PC-9 (cell line): ENCODE measurements at regions not wholly inside any gene's neighbourhood (a gene's known extent, or its start where the extent isn't known, plus 50 kb on each side); places are given as distances from the start of the nearest gene placed in this dataset.

Source experiments
- BruUV-seq: library from RNA; stranded (reverse); fragments of 400-500 nt; replicated peaks from 2 replicates; lab custom pipeline; 2021; lab: Mats Ljungman, UMichigan
- CTCF ChIA-PET: fragments of 300-600 bp; sonication (Branson Sonifier 250); formaldehyde crosslinking; loops from one replicate; lab custom pipeline; 2022; ENCODE audit warnings: antibody characterized with exemption; lab: Charles Lee
- POLR2A ChIA-PET: fragments of 300-600 bp; sonication (Branson Sonifier 250); formaldehyde crosslinking; loops from one replicate; lab custom pipeline; 2022; ENCODE audit warnings: antibody characterized with exemption; ENCODE audit not compliant: unreplicated experiment; lab: Charles Lee
- DNase-seq, 2 experiments: peaks; one replicate each; pipeline versions ENCODE4 v3.0.0 to v3.0.0-alpha.2; 2015 to 2022; ENCODE audit warnings: mixed read lengths in 1 of 2
- H2AFZ ChIP-seq: fragments of 200-600 bp; sonication (generic); 2 replicates; pipeline ENCODE4 v1.8.1; 2017; ENCODE audit warnings: antibody characterized with exemption
- H3F3A ChIP-seq: fragments of 200-600 bp; sonication (generic); 2 replicates; pipeline ENCODE4 v1.8.1; 2017; ENCODE audit warnings: antibody characterized with exemption, mild to moderate bottlenecking, low read depth; ENCODE audit not compliant: insufficient read depth
- H3K27ac ChIP-seq: fragments of 200-600 bp; sonication (generic); 2 replicates; pipeline ENCODE4 v1.6.1; 2016; ENCODE audit warnings: mixed run types
- H3K27me3 ChIP-seq: fragments of 200-600 bp; sonication (generic); 2 replicates; pipeline ENCODE4 v1.6.1; 2016; ENCODE audit warnings: low read depth, mixed run types; ENCODE audit not compliant: insufficient read depth
- H3K36me3 ChIP-seq: fragments of 200-600 bp; sonication (generic); 2 replicates; pipeline ENCODE4 v1.6.1; 2016; ENCODE audit warnings: low read depth, mixed run types
- H3K4me1 ChIP-seq: fragments of 200-600 bp; sonication (generic); replicated peaks from 2 replicates; pipeline ENCODE4 v1.6.1; 2016; ENCODE audit warnings: mixed run types; ENCODE audit not compliant: insufficient read depth
- H3K4me2 ChIP-seq: fragments of 200-600 bp; sonication (generic); 2 replicates; pipeline ENCODE4 v1.6.1; 2017; ENCODE audit warnings: mixed run types
- H3K4me3 ChIP-seq: fragments of 200-600 bp; sonication (generic); 2 replicates; pipeline ENCODE4 v1.6.1; 2016; ENCODE audit warnings: mixed run types
- H3K79me2 ChIP-seq: fragments of 200-600 bp; sonication (generic); 2 replicates; pipeline ENCODE4 v1.6.1; 2017; ENCODE audit warnings: low read depth, mixed run types
- H3K9me2 ChIP-seq: fragments of 200-600 bp; sonication (generic); 2 replicates; pipeline ENCODE4 v1.8.1; 2017; ENCODE audit warnings: mild to moderate bottlenecking; ENCODE audit not compliant: insufficient read depth
- H3K9me3 ChIP-seq: fragments of 200-600 bp; sonication (generic); 2 replicates; pipeline ENCODE4 v1.8.1; 2016; ENCODE audit warnings: low read depth; ENCODE audit not compliant: insufficient read depth
- H4K20me1 ChIP-seq: fragments of 200-600 bp; sonication (generic); 2 replicates; pipeline ENCODE4 v1.8.1; 2017; ENCODE audit not compliant: insufficient read depth
- EZH2 ChIP-seq: fragments of 200-600 bp; sonication (generic); IDR thresholded peaks from 2 replicates; pipeline ENCODE4 v1.8.0; 2017; ENCODE audit warnings: antibody characterized with exemption, low read depth
- intact Hi-C: fragments of 100-400 bp; cut with micrococcal nuclease; formaldehyde crosslinking; loops from one replicate; pipeline ENCODE4 v1.10.0; 2022; ENCODE audit not compliant: unreplicated experiment
- TF ChIP-seq, protein P1 (sequence below): fragments of 200-600 bp; sonication (generic); conservative IDR thresholded peaks from 2 replicates; pipeline ENCODE4 v1.6.1; 2017; ENCODE audit warnings: mixed run types, antibody characterized with exemption, mild to moderate bottlenecking, moderate library complexity

- Histone ChIP-seq H3K4me1 (no peaks in the 10 kb centered on the region), H3F3A (no peaks in the 10 kb centered on the region), H3K4me2 (no peak overlapping the region), H3K27me3 (no peaks in the 10 kb centered on the region), H3K27ac (no peak overlapping the region), H3K36me3 (no peaks in the 10 kb centered on the region), H2AFZ (no peak overlapping the region), H3K9me2 (no peaks in the 10 kb centered on the region), H3K79me2 (no peaks in the 10 kb centered on the region), H3K4me3 (no peak overlapping the region), H4K20me1 (no peaks in the 10 kb centered on the region), H3K9me3 (no peaks in the 10 kb centered on the region)
- ChIA-PET POLR2A (no interaction called here), CTCF (no interaction called here)
- BruUV-seq: no TSS peak
- intact Hi-C loops: no loop called here
- no peak for DNase-seq
- no peak for TF ChIP-seq EZH2
- TF ChIP-seq, protein P1, sequence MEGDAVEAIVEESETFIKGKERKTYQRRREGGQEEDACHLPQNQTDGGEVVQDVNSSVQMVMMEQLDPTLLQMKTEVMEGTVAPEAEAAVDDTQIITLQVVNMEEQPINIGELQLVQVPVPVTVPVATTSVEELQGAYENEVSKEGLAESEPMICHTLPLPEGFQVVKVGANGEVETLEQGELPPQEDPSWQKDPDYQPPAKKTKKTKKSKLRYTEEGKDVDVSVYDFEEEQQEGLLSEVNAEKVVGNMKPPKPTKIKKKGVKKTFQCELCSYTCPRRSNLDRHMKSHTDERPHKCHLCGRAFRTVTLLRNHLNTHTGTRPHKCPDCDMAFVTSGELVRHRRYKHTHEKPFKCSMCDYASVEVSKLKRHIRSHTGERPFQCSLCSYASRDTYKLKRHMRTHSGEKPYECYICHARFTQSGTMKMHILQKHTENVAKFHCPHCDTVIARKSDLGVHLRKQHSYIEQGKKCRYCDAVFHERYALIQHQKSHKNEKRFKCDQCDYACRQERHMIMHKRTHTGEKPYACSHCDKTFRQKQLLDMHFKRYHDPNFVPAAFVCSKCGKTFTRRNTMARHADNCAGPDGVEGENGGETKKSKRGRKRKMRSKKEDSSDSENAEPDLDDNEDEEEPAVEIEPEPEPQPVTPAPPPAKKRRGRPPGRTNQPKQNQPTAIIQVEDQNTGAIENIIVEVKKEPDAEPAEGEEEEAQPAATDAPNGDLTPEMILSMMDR: no peak
Measured at GRCh38 chr5:164869325-164869724, 1363.9 kb downstream of the MAT2B start.

- Histone ChIP-seq H3K4me3 (no peak overlapping the region), H3K9me2 (no peaks in the 10 kb centered on the region), H3K4me2 (no peak overlapping the region), H3F3A (no peaks in the 10 kb centered on the region), H3K27me3 (no peaks in the 10 kb centered on the region), H3K4me1 (no peaks in the 10 kb centered on the region), H3K27ac (no peak overlapping the region), H3K79me2 (no peaks in the 10 kb centered on the region), H2AFZ (no peak overlapping the region), H3K36me3 (no peaks in the 10 kb centered on the region), H3K9me3 (no peaks in the 10 kb centered on the region), H4K20me1 (no peaks in the 10 kb centered on the region)
- CTCF ChIA-PET: no interaction called here
- no peak for DNase-seq
- BruUV-seq: no TSS peak
- intact Hi-C loops: no loop called here
- POLR2A ChIA-PET: no interaction called here
- no peak for TF ChIP-seq EZH2
- TF ChIP-seq, protein P1: no peak
Measured at GRCh38 chr5:164876793-164877192, 1371.4 kb downstream of the MAT2B start.

GRCh38 chr5:164881442-164881841 lies 1376.0 kb downstream of the MAT2B start:
- intact Hi-C loops: no loop called here

More at GRCh38 chr5:164881442-164881841, 1376.0 kb downstream of the MAT2B start:
- H3K9me3 ChIP-seq: no peaks in the 10 kb centered on the region
- H3F3A ChIP-seq: no peaks in the 10 kb centered on the region
- no peaks in the 10 kb centered on the region for H4K20me1 ChIP-seq
- no peak overlapping the region for H2AFZ ChIP-seq
- CTCF ChIA-PET: no interaction called here
- POLR2A ChIA-PET: no interaction called here
- no TSS peak for BruUV-seq
- H3K27me3 ChIP-seq: 0 out of 2 replicates have a peak, but pooled peaks cover 5% of the 10 kb centered on the region
- H3K9me2 ChIP-seq: no peaks in the 10 kb centered on the region
- no peaks in the 10 kb centered on the region for H3K4me1 ChIP-seq
- H3K4me3 ChIP-seq: no peak overlapping the region
- no peak overlapping the region for H3K4me2 ChIP-seq
- TF ChIP-seq, protein P1: no peak
- no peak for TF ChIP-seq EZH2
- H3K27ac ChIP-seq: no peak overlapping the region
- no peaks in the 10 kb centered on the region for H3K36me3 ChIP-seq
- H3K79me2 ChIP-seq: no peaks in the 10 kb centered on the region
- no peak for DNase-seq
